Activated naive CD8-positive, alpha-beta T cell treated with anti-CD3 and anti-CD28 coated beads for 36 hours (primary cell): ENCODE measurements at regions not wholly inside any gene's neighbourhood (a gene's known extent, or its start where the extent isn't known, plus 50 kb on each side); places are given as distances from the start of the nearest gene placed in this dataset.

Experiments used
- DNase-seq: peaks from one replicate; pipeline ENCODE4 v3.0.0; 2021
- H3K27ac Mint-ChIP-seq: one replicate; pipeline ENCODE4 v1.8.0; 2022; ENCODE audit warnings: mild to moderate bottlenecking, moderate library complexity, mixed read lengths
- H3K27me3 Mint-ChIP-seq: one replicate; pipeline ENCODE4 v1.8.0; 2022; ENCODE audit warnings: mild to moderate bottlenecking, mixed read lengths
- H3K36me3 Mint-ChIP-seq: one replicate; pipeline ENCODE4 v1.8.0; 2021; ENCODE audit warnings: mild to moderate bottlenecking, mixed read lengths
- H3K4me1 Mint-ChIP-seq: one replicate; pipeline ENCODE4 v1.8.0; 2021; ENCODE audit warnings: mixed read lengths
- H3K4me3 Mint-ChIP-seq: one replicate; pipeline ENCODE4 v1.8.0; 2022; ENCODE audit warnings: mild to moderate bottlenecking, moderate library complexity, mixed read lengths
- H3K9me3 Mint-ChIP-seq: one replicate; pipeline ENCODE4 v1.8.0; 2022; ENCODE audit warnings: mixed read lengths

DNA sequence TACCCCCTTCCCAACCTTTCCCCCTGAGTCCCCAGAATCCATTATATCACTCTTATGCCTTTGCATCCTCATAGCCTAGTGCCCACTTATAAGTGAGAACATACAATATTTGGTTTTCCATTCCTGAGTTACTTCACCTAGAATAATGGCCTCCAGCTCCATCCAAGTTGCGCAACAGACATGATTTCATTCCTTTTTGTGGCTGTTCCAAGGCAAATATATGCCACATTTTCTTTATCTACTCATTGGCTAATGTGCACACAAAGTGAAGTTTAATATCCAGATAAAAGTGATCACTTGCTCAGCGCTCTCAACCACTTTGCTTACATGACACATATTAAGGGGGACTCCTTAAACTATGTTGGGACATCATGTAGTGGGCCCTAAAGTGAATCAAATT lies 72.4 kb upstream of the TIAM1 start:
- peaks cover 7% of the 10 kb centered on the region for H3K36me3 Mint-ChIP-seq
- no peak overlapping the region for H3K27ac Mint-ChIP-seq
- DNase-seq: no peak
- H3K4me3 Mint-ChIP-seq: no peak overlapping the region
- H3K4me1 Mint-ChIP-seq: peaks cover 2% of the 10 kb centered on the region
- H3K9me3 Mint-ChIP-seq: peaks cover 10% of the 10 kb centered on the region
- no peaks in the 10 kb centered on the region for H3K27me3 Mint-ChIP-seq

GRCh38 chr21:31414263-31415000 lies 70.4 kb upstream of the TIAM1 start:
- Mint-ChIP-seq H3K4me1 (peaks cover 2% of the 10 kb centered on the region), H3K4me3 (no peak overlapping the region), H3K27ac (no peak overlapping the region), H3K9me3 (peaks cover 10% of the 10 kb centered on the region), H3K36me3 (peaks cover 7% of the 10 kb centered on the region), H3K27me3 (no peaks in the 10 kb centered on the region)
- DNase-seq: no peak

DNA sequence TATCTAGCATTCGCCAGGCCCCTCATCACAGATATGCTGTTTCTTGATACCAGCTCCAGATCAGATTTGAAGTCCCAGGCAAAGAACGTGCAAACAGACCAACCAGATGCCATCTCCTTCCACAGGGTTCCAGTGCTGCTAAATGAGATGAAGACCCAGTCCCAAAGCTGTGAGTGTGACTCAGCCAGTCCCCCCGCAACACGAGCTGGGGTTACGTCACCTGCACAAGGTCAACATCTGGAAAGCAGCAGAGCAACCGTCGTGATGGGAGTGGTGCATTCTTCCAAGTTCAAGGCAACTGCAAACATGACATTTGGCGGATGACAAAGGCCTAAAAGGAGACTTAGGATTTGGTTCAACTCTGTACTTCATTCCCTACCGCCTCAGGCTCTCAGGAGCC lies 69.6 kb upstream of the TIAM1 start:
- Mint-ChIP-seq H3K36me3 (peaks cover 7% of the 10 kb centered on the region), H3K27me3 (no peaks in the 10 kb centered on the region), H3K4me3 (no peak overlapping the region), H3K27ac (no peak overlapping the region), H3K4me1 (peaks cover 2% of the 10 kb centered on the region), H3K9me3 (peaks cover 10% of the 10 kb centered on the region)
- DNase-seq: no peak

DNA sequence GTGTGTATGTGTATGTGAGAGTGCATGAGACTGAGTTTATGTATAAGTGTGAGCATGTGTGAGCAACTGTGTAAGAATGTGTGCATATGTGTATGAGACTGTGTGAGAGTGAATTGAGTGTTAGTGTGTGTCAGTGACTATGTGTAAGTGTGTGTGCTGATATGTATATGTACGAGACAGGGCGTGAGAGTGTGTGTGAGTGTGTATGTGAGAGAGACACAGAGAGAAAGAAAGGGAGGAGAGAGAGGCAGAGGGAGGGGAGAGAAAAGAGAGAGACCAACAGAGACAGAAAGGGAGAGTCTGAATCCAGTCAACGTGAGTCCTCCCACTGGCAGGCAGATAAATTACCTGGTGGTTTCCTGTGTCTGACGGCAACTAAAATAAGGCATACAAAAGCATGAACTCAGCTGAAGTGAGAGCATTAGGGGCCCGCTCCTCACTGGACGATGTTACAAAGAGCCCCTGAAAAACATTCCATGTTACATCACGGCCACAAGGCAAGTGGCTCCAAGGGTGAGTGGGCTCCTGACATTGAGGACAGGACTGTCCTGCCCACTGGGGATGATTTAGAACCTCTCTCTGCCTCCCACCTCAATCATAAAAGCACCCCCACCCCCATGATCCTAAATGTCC lies 66.6 kb upstream of the TIAM1 start:
- Mint-ChIP-seq H3K4me1 (peaks cover 2% of the 10 kb centered on the region), H3K4me3 (no peak overlapping the region), H3K27me3 (no peaks in the 10 kb centered on the region), H3K36me3 (no peaks in the 10 kb centered on the region), H3K9me3 (no peaks in the 10 kb centered on the region), H3K27ac (no peak overlapping the region)
- DNase-seq: no peak

DNA sequence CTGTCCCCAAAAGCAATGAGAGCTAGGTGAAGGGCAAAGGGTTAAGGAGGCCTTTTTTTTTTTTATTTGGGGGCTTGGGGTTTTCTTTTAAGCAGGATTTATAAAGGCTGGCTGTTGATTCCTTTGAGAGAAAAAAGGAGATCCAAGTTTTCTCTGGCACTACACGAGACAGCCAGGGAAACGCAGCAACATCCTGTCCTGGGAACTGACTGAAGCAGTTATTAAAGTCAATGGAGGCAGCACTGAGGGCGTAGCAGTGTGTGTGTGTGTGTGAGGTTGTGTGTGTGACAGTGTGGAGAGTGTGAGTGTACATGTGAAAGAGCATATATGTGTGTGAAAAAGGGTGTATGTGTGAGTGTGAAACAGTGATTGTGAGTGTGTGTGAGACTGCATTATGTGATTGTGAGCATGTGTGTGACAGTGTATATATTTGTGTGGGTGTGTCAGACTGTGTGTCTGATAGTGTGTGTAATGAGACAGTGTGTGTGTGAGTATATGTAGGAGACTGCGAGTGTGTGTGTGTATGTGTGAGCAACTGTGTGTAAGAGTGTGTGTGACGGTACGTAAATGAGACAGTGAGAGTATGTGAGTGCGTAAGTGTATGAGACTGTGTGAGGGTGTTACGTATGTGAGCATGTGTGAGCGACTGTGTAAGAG lies 65.9 kb upstream of the TIAM1 start:
- no peaks in the 10 kb centered on the region for H3K36me3 Mint-ChIP-seq
- no peak overlapping the region for H3K4me3 Mint-ChIP-seq
- H3K27me3 Mint-ChIP-seq: no peaks in the 10 kb centered on the region
- no peak overlapping the region for H3K27ac Mint-ChIP-seq
- peaks cover 7% of the 10 kb centered on the region for H3K4me1 Mint-ChIP-seq
- H3K9me3 Mint-ChIP-seq: no peaks in the 10 kb centered on the region
- no peak for DNase-seq

- H3K9me3 Mint-ChIP-seq: no peaks in the 10 kb centered on the region
- no peaks in the 10 kb centered on the region for H3K36me3 Mint-ChIP-seq
- no peak overlapping the region for H3K4me3 Mint-ChIP-seq
- no peaks in the 10 kb centered on the region for H3K27me3 Mint-ChIP-seq
- no peak overlapping the region for H3K27ac Mint-ChIP-seq
- no peak for DNase-seq
- H3K4me1 Mint-ChIP-seq: peaks cover 7% of the 10 kb centered on the region
Observed at GRCh38 chr21:31408301-31409088, 64.4 kb upstream of the TIAM1 start.

DNA sequence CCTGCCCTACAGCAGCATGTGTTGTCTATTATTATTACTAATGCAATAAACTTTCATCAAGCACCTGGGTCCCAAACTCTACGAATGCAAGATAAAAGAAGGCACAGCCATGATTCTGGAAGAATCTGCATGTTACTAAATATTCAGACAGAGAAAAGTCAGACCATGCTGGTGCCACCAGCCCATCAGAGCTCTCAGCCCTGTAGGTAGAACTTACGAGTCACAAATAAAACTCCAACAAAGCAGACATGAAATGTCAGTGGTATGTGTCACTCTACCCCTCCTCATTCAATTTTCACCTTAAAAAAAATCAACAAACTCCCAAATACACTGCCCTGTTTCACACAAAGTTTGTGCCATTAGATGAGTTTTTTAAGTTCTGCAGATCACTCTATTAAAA lies 62.4 kb upstream of the TIAM1 start:
- Mint-ChIP-seq H3K9me3 (peaks cover 1% of the 10 kb centered on the region), H3K4me3 (no peak overlapping the region), H3K36me3 (no peaks in the 10 kb centered on the region), H3K27ac (no peak overlapping the region), H3K27me3 (no peaks in the 10 kb centered on the region), H3K4me1 (peaks cover 8% of the 10 kb centered on the region)
- DNase-seq: no peak

GRCh38 chr21:31405604-31406003 lies 61.5 kb upstream of the TIAM1 start:
- H3K9me3 Mint-ChIP-seq: peaks cover 1% of the 10 kb centered on the region
- no peak for DNase-seq
- H3K4me3 Mint-ChIP-seq: no peak overlapping the region
- peaks cover 11% of the 10 kb centered on the region for H3K4me1 Mint-ChIP-seq
- H3K27ac Mint-ChIP-seq: no peak overlapping the region
- H3K27me3 Mint-ChIP-seq: no peaks in the 10 kb centered on the region
- H3K36me3 Mint-ChIP-seq: no peaks in the 10 kb centered on the region

- Mint-ChIP-seq H3K4me3 (no peak overlapping the region), H3K27ac (no peak overlapping the region), H3K4me1 (peaks cover 19% of the 10 kb centered on the region), H3K36me3 (no peaks in the 10 kb centered on the region), H3K27me3 (no peaks in the 10 kb centered on the region), H3K9me3 (peaks cover 1% of the 10 kb centered on the region)
- DNase-seq: no peak
Observed at GRCh38 chr21:31403596-31404333, 59.7 kb upstream of the TIAM1 start.

DNA sequence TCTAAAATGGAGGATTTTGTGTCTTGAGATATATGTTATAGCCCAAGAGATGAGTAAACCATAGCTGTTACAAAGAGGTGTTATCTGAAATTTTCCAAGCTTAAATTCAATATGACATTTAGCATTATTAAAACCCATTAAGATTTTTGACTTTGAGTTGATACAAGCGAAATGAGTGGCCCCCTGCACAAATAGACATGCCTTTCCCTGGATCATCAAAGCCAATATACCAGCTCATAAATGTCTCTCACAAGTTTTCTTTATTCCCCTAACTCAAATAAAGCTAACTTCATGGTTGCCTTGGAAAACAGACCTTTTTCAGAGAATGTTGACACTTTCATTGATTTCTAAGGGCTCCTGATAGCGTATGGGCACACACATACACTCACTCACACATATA lies 55.5 kb upstream of the TIAM1 start:
- no peak overlapping the region for H3K27ac Mint-ChIP-seq
- no peak for DNase-seq
- H3K4me1 Mint-ChIP-seq: peaks cover 36% of the 10 kb centered on the region
- no peaks in the 10 kb centered on the region for H3K27me3 Mint-ChIP-seq
- no peaks in the 10 kb centered on the region for H3K36me3 Mint-ChIP-seq
- H3K9me3 Mint-ChIP-seq: peaks cover 1% of the 10 kb centered on the region
- H3K4me3 Mint-ChIP-seq: no peak overlapping the region

- H3K27ac Mint-ChIP-seq: no peak overlapping the region
- DNase-seq: no peak
- H3K9me3 Mint-ChIP-seq: peaks cover 1% of the 10 kb centered on the region
- peaks cover 43% of the 10 kb centered on the region for H3K4me1 Mint-ChIP-seq
- H3K36me3 Mint-ChIP-seq: no peaks in the 10 kb centered on the region
- H3K27me3 Mint-ChIP-seq: no peaks in the 10 kb centered on the region
- no peak overlapping the region for H3K4me3 Mint-ChIP-seq
Observed at GRCh38 chr21:31398574-31398973, 54.5 kb upstream of the TIAM1 start.

DNA sequence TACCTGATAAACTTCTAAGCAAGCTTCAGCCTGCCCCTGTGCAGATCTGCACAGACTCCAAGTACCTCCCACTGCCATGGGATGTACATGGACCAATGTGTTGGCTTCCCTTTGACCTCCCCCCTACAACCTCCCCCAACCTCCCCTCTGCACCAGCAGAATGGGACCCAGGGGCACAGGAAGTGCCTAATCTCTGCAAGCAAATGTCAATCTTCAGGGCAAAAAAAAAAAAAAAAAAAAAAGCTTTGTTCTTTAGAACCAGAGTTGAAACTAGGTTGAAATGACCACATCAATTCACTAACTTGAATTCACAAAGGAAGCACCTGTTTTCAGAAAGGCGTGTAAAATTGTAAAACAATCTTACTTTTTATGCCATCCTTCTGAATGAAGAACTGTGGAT lies 53.9 kb upstream of the TIAM1 start:
- no peak overlapping the region for H3K27ac Mint-ChIP-seq
- peaks cover 1% of the 10 kb centered on the region for H3K9me3 Mint-ChIP-seq
- no peaks in the 10 kb centered on the region for H3K36me3 Mint-ChIP-seq
- H3K4me1 Mint-ChIP-seq: peaks cover 43% of the 10 kb centered on the region
- H3K4me3 Mint-ChIP-seq: no peak overlapping the region
- peak; percentile 18 for DNase-seq
- no peaks in the 10 kb centered on the region for H3K27me3 Mint-ChIP-seq

DNA sequence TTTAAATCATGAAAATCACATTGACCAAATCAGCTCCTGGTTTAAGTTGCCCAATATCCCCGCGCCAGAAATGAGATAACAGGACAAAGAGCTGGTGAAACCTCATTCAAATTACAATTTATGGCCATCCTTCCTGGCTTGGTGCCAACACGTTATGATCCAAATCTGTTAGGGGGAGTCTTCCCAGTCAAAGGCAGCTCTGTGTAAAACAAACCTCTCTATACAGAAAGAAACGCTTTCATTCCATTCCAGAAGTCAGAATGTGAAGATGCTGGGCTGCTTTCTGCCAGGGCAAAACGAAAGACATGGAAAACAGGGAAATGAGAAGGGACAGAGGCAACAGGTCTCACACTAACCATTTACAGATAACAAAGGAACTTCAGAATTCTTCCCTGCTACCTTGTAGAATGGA lies 53.5 kb upstream of the TIAM1 start:
- Mint-ChIP-seq H3K4me1 (peaks cover 45% of the 10 kb centered on the region), H3K27me3 (no peaks in the 10 kb centered on the region), H3K4me3 (no peak overlapping the region), H3K27ac (no peak overlapping the region), H3K36me3 (no peaks in the 10 kb centered on the region), H3K9me3 (peaks cover 1% of the 10 kb centered on the region)
- no peak for DNase-seq

GRCh38 chr21:31397030-31397429 lies 53.0 kb upstream of the TIAM1 start:
- DNase-seq: no peak
- no peak overlapping the region for H3K4me3 Mint-ChIP-seq
- no peaks in the 10 kb centered on the region for H3K9me3 Mint-ChIP-seq
- H3K36me3 Mint-ChIP-seq: no peaks in the 10 kb centered on the region
- peaks cover 45% of the 10 kb centered on the region for H3K4me1 Mint-ChIP-seq
- H3K27ac Mint-ChIP-seq: no peak overlapping the region
- H3K27me3 Mint-ChIP-seq: no peaks in the 10 kb centered on the region

DNA sequence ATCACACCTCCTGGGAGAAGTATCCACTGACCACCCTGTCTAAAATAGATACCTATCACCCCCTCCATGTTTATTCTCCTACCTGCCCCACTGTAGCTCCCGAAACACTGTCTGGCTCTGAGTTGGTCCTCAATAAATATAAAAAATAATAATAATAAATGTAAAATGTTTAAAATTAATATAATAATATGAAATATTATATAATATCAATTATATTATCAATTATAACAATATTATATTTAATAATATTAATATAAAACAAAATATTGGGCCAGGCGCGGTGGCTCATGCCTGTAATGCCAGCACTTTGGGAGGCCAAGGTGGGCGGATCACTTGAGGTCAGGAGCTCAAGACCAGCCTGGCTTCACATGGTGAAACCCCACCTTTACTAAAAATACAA lies 52.3 kb upstream of the TIAM1 start:
- no peak for DNase-seq
- peaks cover 45% of the 10 kb centered on the region for H3K4me1 Mint-ChIP-seq
- H3K27ac Mint-ChIP-seq: no peak overlapping the region
- no peaks in the 10 kb centered on the region for H3K9me3 Mint-ChIP-seq
- H3K27me3 Mint-ChIP-seq: no peaks in the 10 kb centered on the region
- no peak overlapping the region for H3K4me3 Mint-ChIP-seq
- no peaks in the 10 kb centered on the region for H3K36me3 Mint-ChIP-seq
